Mucosa of rectum (tissue), 2 donors: ENCODE measurements at regions not wholly inside any gene's neighbourhood (a gene's known extent, or its start where the extent isn't known, plus 50 kb on each side); places are given as distances from the start of the nearest gene placed in this dataset.
"Not testable (repeated sequence)": the region's sequence is repeated elsewhere in the genome, so short reads cannot be mapped to it uniquely, and the experiment has no call there.

ENCODE experiments used
- H3K27ac ChIP-seq, 2 donors: one replicate each; pipeline ENCODE4 v1.7.0; 2013; ENCODE audit warnings: inconsistent platforms in 2 of 2, low read depth in 2 of 2, low read length in 2 of 2
- H3K27me3 ChIP-seq, 2 donors: one replicate each; pipeline ENCODE4 v1.7.0; 2013; ENCODE audit warnings: low read length in 2 of 2; ENCODE audit not compliant: control insufficient read depth in 2 of 2, insufficient read depth in 2 of 2
- H3K36me3 ChIP-seq, 2 donors: one replicate each; pipeline ENCODE4 v1.7.0; 2013; ENCODE audit warnings: low read length in 2 of 2; ENCODE audit not compliant: control insufficient read depth in 2 of 2, insufficient read depth in 2 of 2
- H3K4me1 ChIP-seq, 2 donors: one replicate each; pipeline ENCODE4 v1.7.0; 2013; ENCODE audit warnings: low read length in 2 of 2, mild to moderate bottlenecking in 1 of 2; ENCODE audit not compliant: control insufficient read depth in 2 of 2, insufficient read depth in 2 of 2
- H3K4me3 ChIP-seq, 2 donors: one replicate each; pipeline ENCODE4 v1.7.0; 2013; ENCODE audit warnings: low read length in 2 of 2
- H3K9ac ChIP-seq, 2 donors: one replicate each; pipeline ENCODE4 v1.7.0; 2013; ENCODE audit warnings: low read length in 2 of 2, low read depth in 1 of 2, mild to moderate bottlenecking in 1 of 2
- H3K9me3 ChIP-seq, 2 donors: one replicate each; pipeline ENCODE4 v1.7.0; 2013; ENCODE audit warnings: low read length in 2 of 2; ENCODE audit not compliant: control insufficient read depth in 2 of 2
- donor health status: healthy.
- donor health status: Normal muscosa, but diverticular disease.

GRCh38 chr2:12456293-12457106 is 260.2 kb upstream of the TRIB2 start:
- Histone ChIP-seq H3K9me3 (no peaks in the 10 kb centered on the region), H3K27ac (peak overlapping the region; percentile 31 to 35), H3K9ac (no peak overlapping the region), H3K36me3 (no peaks in the 10 kb centered on the region), H3K4me1 (peaks cover 4 to 9% of the 10 kb centered on the region in 2 donors), H3K4me3 (peak overlapping the region; percentile 2 to 63), H3K27me3 (no peaks in the 10 kb centered on the region)

GRCh38 chr2:12457831-12458230 is 258.9 kb upstream of the TRIB2 start:
- Histone ChIP-seq H3K27ac (no peak overlapping the region), H3K4me3 (no peak overlapping the region), H3K9ac (no peak overlapping the region), H3K4me1 (peaks cover 4 to 5% of the 10 kb centered on the region in 2 donors), H3K9me3 (no peaks in the 10 kb centered on the region), H3K27me3 (no peaks in the 10 kb centered on the region), H3K36me3 (no peaks in the 10 kb centered on the region)

DNA sequence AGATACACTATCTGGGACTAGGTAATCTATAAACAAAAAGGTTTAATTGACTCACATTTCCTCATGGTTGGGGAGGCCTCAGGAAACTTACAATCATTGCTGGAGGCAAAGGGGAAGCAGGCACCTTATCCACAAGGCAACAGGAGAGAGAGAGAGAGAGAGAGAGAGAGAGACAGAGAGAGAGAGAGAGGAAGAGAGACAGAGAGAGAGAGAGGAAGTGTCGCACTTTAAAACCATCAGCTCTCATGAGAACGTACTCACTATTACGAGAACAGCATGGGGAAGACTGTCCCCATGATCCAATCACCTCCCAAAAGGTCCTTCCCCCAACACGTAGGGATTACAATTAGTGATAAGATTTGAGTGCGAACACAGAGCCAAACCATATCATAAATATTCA is 253.5 kb upstream of the TRIB2 start:
- Histone ChIP-seq H3K9me3 (no peaks in the 10 kb centered on the region), H3K4me3 (no peak overlapping the region), H3K9ac (no peak overlapping the region), H3K36me3 (no peaks in the 10 kb centered on the region), H3K27me3 (no peaks in the 10 kb centered on the region), H3K4me1 (no peaks in the 10 kb centered on the region), H3K27ac (no peak overlapping the region)

DNA sequence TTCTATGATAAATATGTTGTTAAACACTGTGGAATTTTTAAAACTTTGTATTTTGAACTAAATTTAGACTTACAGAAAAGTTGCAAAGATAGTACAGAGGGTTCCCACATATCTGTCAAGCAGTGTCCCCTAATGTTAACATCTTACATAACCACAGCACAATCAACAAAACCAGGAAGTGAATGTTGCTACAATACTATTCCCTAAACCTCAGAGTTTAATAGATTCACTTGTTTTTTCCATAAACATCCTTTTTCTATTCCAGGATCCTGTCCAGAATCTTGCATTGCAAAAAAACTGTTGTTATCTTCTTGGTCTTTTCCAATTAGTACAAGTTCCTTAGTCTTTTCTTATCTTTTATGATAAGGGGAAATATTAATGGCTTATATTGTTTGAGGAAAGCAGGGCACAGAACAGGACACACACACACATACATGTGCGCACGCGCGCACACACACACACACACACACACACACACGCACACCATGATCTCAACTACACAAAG is 251.1 kb upstream of the TRIB2 start:
- Histone ChIP-seq H3K36me3 (no peaks in the 10 kb centered on the region), H3K4me1 (no peaks in the 10 kb centered on the region), H3K27ac (no peak overlapping the region), H3K9me3 (no peaks in the 10 kb centered on the region), H3K9ac (no peak overlapping the region), H3K27me3 (no peaks in the 10 kb centered on the region), H3K4me3 (no peak overlapping the region)

DNA sequence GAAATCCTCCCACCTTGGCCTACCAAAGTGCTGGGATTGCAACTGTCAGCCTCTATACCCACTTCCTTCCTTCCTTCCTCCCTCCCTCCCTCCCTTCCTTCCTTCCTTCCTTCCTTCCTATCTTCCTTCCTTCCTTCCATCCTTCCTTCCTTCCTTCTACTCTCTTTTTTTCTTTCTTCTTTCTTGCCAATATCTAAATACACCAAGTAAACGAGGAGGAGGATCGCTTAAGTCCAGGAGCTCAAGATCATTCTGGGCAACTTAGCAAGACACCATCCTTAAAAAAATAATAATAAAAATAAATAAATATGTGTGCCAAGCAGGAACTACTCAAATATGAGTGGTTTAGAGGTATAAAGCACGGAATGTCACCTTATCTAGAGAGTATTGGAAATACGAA is 249.4 kb upstream of the TRIB2 start:
- Histone ChIP-seq H3K36me3 (no peaks in the 10 kb centered on the region), H3K4me3 (no peak overlapping the region), H3K9ac (no peak overlapping the region), H3K4me1 (no peaks in the 10 kb centered on the region), H3K9me3 (no peaks in the 10 kb centered on the region), H3K27me3 (no peaks in the 10 kb centered on the region), H3K27ac (no peak overlapping the region)

- Histone ChIP-seq H3K27me3 (no peaks in the 10 kb centered on the region), H3K36me3 (no peaks in the 10 kb centered on the region), H3K4me1 (no peaks in the 10 kb centered on the region), H3K9ac (no peak overlapping the region), H3K27ac (no peak overlapping the region), H3K9me3 (no peaks in the 10 kb centered on the region), H3K4me3 (no peak overlapping the region)
Observed at GRCh38 chr2:12469141-12469561, 247.6 kb upstream of the TRIB2 start.

GRCh38 chr2:12472265-12472664 is 244.5 kb upstream of the TRIB2 start:
- not testable (repeated sequence) for H3K9ac ChIP-seq, H3K9me3 ChIP-seq, H3K4me1 ChIP-seq, H3K27me3 ChIP-seq, H3K27ac ChIP-seq, H3K4me3 ChIP-seq, H3K36me3 ChIP-seq

DNA sequence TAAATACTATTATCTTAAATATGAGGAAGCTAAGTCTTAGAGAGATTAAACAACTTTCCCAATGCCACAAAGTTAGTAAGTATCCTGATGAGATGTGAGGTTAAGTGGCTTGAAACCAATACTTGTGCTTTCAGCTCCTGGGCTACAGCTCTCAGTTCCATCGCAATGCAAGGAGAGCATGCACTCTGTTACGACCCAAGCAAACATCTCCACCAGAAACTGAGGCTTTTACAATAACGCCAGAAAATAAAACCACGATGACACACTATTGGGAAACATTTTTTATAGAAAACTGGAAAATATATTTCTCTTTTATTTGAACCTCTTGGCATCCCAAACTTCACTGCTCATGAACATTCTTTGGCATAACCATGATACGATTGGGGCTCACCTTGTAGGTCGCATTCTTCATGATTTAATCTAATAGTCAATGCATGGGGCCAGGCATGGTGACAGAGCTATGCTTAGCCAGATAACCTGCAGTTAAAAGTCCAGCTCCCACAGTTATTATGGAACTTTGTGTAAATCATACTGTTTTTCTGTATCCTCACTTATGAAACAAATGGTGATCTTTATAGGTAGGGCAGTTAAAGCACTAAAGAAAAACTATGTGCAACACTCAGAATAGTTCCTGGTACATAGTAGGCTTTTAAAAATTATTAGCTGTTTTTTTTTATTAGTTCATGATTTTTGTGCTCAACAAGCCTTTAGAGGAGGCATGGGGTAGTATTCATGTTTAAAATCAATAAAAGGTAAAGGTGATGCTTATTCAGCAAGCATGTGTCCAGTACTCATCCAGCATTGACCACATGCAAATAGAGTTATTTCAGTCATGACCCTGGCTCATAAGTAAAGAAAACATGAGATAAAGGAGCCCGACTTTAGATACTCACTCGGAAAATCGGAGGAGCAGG is 238.3 kb upstream of the TRIB2 start:
- Histone ChIP-seq H3K27me3 (no peaks in the 10 kb centered on the region), H3K9me3 (no peaks in the 10 kb centered on the region), H3K27ac (no peak overlapping the region), H3K36me3 (no peaks in the 10 kb centered on the region), H3K9ac (no peak overlapping the region), H3K4me1 (no peaks in the 10 kb centered on the region), H3K4me3 (no peak overlapping the region)

- Histone ChIP-seq H3K9ac (no peak overlapping the region), H3K27ac (no peak overlapping the region), H3K36me3 (no peaks in the 10 kb centered on the region), H3K9me3 (no peaks in the 10 kb centered on the region), H3K4me1 (no peaks in the 10 kb centered on the region), H3K4me3 (no peak overlapping the region), H3K27me3 (no peaks in the 10 kb centered on the region)
Observed at GRCh38 chr2:12479065-12479601, 237.6 kb upstream of the TRIB2 start.
